ENCODE measurements at regions not wholly inside any gene's neighbourhood (a gene's known extent, or its start where the extent isn't known, plus 50 kb on each side); places are given as distances from the start of the nearest gene placed in this dataset.
"Not testable (repeated sequence)": the region's sequence is repeated elsewhere in the genome, so short reads cannot be mapped to it uniquely, and the experiment has no call there.

DNA sequence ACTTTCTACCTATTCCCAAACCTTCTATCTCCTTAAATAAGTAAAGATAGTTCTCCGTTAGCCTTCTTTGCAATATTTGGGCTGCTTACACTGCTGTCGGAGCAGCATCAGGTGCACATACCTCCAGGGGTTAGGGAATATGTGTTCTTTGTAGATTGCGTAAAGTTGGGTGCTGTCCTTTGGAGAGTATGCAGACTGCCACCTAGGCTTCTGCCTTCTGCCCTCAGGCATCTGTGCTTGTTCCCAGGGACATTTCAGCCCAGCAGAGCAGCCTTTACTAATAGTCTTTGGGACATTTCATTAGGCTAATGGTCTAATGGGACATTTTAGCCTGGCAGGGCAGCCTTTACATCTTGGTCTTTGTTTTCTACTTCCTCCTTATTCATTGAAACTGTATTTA is 260.6 kb downstream of the TPBG start:
- no peak overlapping the region for H3K4me3 ChIP-seq (ENCODE audit: low read depth, low read length)
- no peak for TF ChIP-seq CTCF (IDR thresholded peaks at IDR 0.05; ENCODE audit: insufficient read depth, low read length)
- no peak for DNase-seq (ENCODE audit: low read depth)

DNA sequence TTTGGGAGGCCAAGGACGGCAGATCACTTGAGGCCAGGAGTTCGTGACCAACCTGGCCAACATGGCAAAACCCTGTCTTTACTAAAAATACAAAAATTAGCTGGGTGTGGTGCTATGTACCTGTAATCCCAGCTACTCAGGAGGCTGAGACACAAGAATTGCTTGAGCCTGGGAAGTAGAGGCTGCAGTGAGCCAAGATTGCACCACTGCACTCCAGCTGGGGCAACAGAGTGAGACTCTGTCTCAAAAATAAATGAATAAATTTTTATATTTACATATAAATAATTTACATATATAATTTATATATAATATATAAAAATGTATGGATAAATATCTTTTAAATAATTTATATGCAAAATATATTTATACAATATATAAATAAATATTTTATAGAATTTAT is 263.3 kb downstream of the TPBG start:
- DNase-seq (ENCODE audit: low read depth); H3K4me3 ChIP-seq (ENCODE audit: low read depth, low read length): not testable (repeated sequence)

DNA sequence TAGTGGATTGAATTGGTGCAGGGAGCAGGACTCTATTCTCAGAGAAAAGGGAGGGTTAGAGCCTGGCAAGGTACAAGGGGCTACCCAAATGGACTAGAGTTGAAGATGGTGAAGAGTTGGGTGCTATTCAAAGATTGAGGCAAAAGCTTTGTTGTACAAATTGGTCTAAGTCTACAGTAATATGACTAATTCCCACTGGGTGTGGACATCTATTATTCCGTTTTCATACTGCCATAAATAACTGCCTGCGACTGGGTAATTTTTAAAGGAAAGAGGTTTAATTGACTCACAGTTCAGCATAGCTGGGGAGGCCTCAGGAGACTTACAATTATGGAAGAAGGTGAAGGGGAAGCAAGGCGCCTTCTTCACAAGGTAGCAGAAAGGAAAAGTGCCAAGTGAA is 266.3 kb downstream of the TPBG start:
- no peak for DNase-seq (ENCODE audit: low read depth)
- TF ChIP-seq CTCF (IDR thresholded peaks at IDR 0.05; ENCODE audit: insufficient read depth, low read length): no peak
- H3K4me3 ChIP-seq (ENCODE audit: low read depth, low read length): no peak overlapping the region

- H3K4me3 ChIP-seq (ENCODE audit: low read depth, low read length): no peak overlapping the region
- no peak for DNase-seq (ENCODE audit: low read depth)
- TF ChIP-seq CTCF (IDR thresholded peaks at IDR 0.05; ENCODE audit: insufficient read depth, low read length): no peak
These were observed 278.1 kb downstream of the TPBG start for GRCh38 chr6:82641677-82642076.

DNA sequence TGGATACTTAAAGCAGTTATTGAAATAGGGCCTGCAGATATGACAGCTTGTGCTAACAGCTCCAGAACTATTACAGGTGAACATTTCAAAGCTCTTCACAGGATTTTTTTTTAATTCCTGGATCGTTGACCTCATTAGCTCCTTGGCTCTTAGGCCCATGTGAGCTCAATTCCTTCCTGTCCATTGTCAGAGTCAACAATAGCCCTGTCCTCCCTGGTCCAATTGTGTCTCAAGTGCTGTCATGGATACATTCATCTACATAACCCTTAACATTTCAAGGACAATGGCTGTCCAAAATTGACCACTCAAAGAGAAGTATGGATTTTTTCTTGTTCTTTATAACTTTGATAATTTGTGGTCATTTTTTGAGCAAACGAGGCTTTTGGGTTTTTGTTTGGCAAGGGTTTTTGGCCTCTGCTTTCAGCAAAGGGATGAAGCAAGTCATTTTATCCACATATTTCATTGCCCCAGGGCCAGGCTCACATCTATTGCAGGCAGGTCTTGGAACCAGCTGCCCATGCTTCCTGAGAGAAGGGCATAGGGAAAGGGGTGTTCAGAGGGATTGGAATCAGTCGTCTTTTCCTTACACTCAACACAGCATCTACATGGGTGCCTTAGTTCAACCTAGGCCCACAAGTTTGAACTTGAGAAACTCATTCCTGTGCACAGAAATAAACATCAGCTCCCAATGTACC is 282.1 kb downstream of the TPBG start:
- no peak for DNase-seq (ENCODE audit: low read depth)
- H3K4me3 ChIP-seq (ENCODE audit: low read depth, low read length): no peak overlapping the region
- no peak for TF ChIP-seq CTCF (IDR thresholded peaks at IDR 0.05; ENCODE audit: insufficient read depth, low read length)

DNA sequence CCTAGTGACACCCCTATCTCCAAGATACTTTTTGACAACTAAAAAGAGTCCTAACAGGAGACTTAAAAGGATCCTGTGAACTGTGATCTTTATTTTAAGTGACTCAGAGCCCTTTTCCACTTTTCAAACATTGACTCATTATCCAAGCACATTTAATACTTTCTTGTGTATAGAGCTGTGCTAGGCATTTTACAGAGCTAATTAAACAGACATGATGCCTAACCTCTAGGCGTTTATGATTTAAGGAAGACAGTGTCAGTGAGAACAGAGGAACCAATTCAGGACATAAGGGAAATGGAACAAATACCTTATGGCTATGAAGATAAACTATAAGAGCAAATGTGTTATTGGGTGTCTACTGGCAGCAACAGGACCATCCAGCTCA is 282.6 kb downstream of the TPBG start:
- DNase-seq (ENCODE audit: low read depth): no peak
- H3K4me3 ChIP-seq (ENCODE audit: low read depth, low read length): no peak overlapping the region
- no peak for TF ChIP-seq CTCF (IDR thresholded peaks at IDR 0.05; ENCODE audit: insufficient read depth, low read length)

- no peak for DNase-seq (ENCODE audit: low read depth)
- TF ChIP-seq CTCF (IDR thresholded peaks at IDR 0.05; ENCODE audit: insufficient read depth, low read length): no peak
- H3K4me3 ChIP-seq (ENCODE audit: low read depth, low read length): no peak overlapping the region
These were observed 288.3 kb downstream of the TPBG start for GRCh38 chr6:82651845-82652335.
